Keratinocyte (primary cell): ENCODE measurements at regions not wholly inside any gene's neighbourhood (a gene's known extent, or its start where the extent isn't known, plus 50 kb on each side); places are given as distances from the start of the nearest gene placed in this dataset.

Source experiments
- DNase-seq: peaks from one replicate; pipeline ENCODE4 v3.0.0-alpha.2; 2011; ENCODE audit warnings: low read depth, missing footprints, low spot score
- FAIRE-seq: peaks from 2 replicates; lab custom pipeline; 2011; peaks lifted over from hg19 to GRCh38; lab: Jason Lieb, UNC
- H2AFZ ChIP-seq: 2 replicates; pipeline ENCODE4 v1.6.0; 2012; ENCODE audit warnings: low read length, control low read depth, inconsistent platforms; ENCODE audit not compliant: control insufficient read depth
- H3K27ac ChIP-seq: 2 replicates; pipeline ENCODE4 v1.5.1; 2011; ENCODE audit warnings: low read length; ENCODE audit not compliant: control insufficient read depth, insufficient read depth
- H3K27me3 ChIP-seq: 3 replicates; pipeline ENCODE4 v1.6.0; 2011; ENCODE audit warnings: low read length; ENCODE audit not compliant: control insufficient read depth, insufficient read depth; ENCODE audit errors: extremely low read depth
- H3K36me3 ChIP-seq, 2 experiments: 2 replicates in 1 of 2; 3 replicates in 1 of 2; pipeline ENCODE4 v1.5.1; 2011; ENCODE audit warnings: low read length in 2 of 2, mild to moderate bottlenecking in 1 of 2; ENCODE audit not compliant: control insufficient read depth in 2 of 2, insufficient read depth in 2 of 2; ENCODE audit errors: extremely low read depth in 1 of 2
- H3K4me1 ChIP-seq: 3 replicates; pipeline ENCODE4 v1.5.1; 2011; ENCODE audit warnings: low read length; ENCODE audit not compliant: control insufficient read depth, insufficient read depth; ENCODE audit errors: extremely low read depth
- H3K4me2 ChIP-seq: 3 replicates; pipeline ENCODE4 v1.6.0; 2011; ENCODE audit warnings: low read depth, low read length; ENCODE audit not compliant: control insufficient read depth, insufficient read depth; ENCODE audit errors: extremely low read depth
- H3K4me3 ChIP-seq, 3 experiments: fragments of 200-600 bp in 1 of 3; sonication (generic) in 1 of 3; 2 replicates in 2 of 3; 3 replicates in 1 of 3; pipeline ENCODE4 v1.5.1; 2011 to 2016; ENCODE audit warnings: low read length in 3 of 3, mild to moderate bottlenecking in 3 of 3, control low read depth in 2 of 3, inconsistent platforms in 1 of 3, low read depth in 1 of 3, mixed read lengths in 1 of 3, mixed run types in 1 of 3, moderate library complexity in 1 of 3; ENCODE audit not compliant: control insufficient read depth in 2 of 3, insufficient read depth in 2 of 3; ENCODE audit errors: extremely low read depth in 1 of 3
- H3K79me2 ChIP-seq: 2 replicates; pipeline ENCODE4 v1.6.0; 2012; ENCODE audit warnings: low read length; ENCODE audit not compliant: control insufficient read depth, insufficient read depth
- H3K9ac ChIP-seq: 3 replicates; pipeline ENCODE4 v1.6.0; 2011; ENCODE audit warnings: low read length; ENCODE audit not compliant: control insufficient read depth, insufficient read depth; ENCODE audit errors: extremely low read depth
- H3K9me1 ChIP-seq: 3 replicates; pipeline ENCODE4 v1.6.0; 2011; ENCODE audit warnings: low read length; ENCODE audit not compliant: control insufficient read depth, insufficient read depth; ENCODE audit errors: extremely low read depth
- H3K9me3 ChIP-seq: 2 replicates; pipeline ENCODE4 v1.5.1; 2012; ENCODE audit warnings: low read depth, low read length; ENCODE audit not compliant: control insufficient read depth
- H4K20me1 ChIP-seq: 3 replicates; pipeline ENCODE4 v1.6.0; 2011; ENCODE audit warnings: low read length; ENCODE audit not compliant: control insufficient read depth, insufficient read depth; ENCODE audit errors: extremely low read depth
- CTCF ChIP-seq, 3 experiments: IDR thresholded peaks in 1 of 3; conservative IDR thresholded peaks in 1 of 3; optimal IDR thresholded peaks in 1 of 3; 2 replicates in 2 of 3; 3 replicates in 1 of 3; pipeline versions ENCODE3 to v1.5.1; 2011; ENCODE audit warnings: low read length in 3 of 3, mild to moderate bottlenecking in 3 of 3, moderate library complexity in 2 of 3, control low read depth in 1 of 3, inconsistent platforms in 1 of 3; ENCODE audit not compliant: insufficient read depth in 2 of 3; ENCODE audit errors: extremely low read depth in 1 of 3
- EZH2 ChIP-seq: IDR thresholded peaks from one replicate; pipeline ENCODE4 v1.6.1; 2012; ENCODE audit warnings: inconsistent platforms, mild to moderate bottlenecking, low read length, moderate library complexity
- dilution Hi-C: fragments of 300-500 bp; cut with MboI; formaldehyde crosslinking; loops from one replicate; pipeline ENCODE4 v1.7.0; 2020; ENCODE audit warnings: low sequenced_read_pairs; ENCODE audit not compliant: extremely low pct_ligation_motif_present

DNA sequence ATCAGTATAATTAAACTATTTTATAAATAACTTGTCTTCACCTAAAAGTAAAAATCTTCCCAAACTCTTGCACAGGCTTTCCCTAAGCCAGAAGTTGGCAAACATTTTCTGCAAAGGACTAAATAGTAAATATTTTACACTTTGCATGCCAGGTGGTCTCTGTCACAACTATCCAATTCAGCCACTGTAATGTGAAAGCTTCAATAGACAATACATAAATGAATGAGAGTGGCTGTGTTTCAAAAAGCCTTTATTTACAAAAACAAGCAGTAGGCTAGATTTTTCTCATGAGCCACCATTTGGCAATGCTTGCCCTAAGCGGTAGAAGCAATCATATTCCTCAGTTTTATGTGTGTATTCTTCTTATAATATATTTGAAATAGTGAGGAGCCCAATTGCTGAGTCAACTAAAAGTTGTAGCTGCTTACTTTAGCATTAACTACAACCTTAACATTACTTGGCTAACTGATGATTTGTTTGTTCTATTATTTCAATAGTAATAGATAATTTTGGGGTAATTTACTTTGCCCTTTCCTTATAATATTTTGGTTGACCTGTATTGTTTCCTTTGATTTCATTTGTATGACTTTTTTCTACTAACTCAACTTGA lies 236.0 kb upstream of the SYT1 start:
- DNase-seq (no peak), FAIRE-seq (no peak)
- H4K20me1 ChIP-seq: no peaks in the 10 kb centered on the region
- no peak overlapping the region for H2AFZ ChIP-seq
- no peaks in the 10 kb centered on the region for H3K4me1 ChIP-seq
- H3K79me2 ChIP-seq: no peaks in the 10 kb centered on the region
- H3K36me3 ChIP-seq: no peaks in the 10 kb centered on the region
- no peak overlapping the region for H3K27ac ChIP-seq
- no peaks in the 10 kb centered on the region for H3K27me3 ChIP-seq
- no peaks in the 10 kb centered on the region for H3K9me3 ChIP-seq
- dilution Hi-C loops: no loop called here
- H3K9me1 ChIP-seq: no peaks in the 10 kb centered on the region
- H3K9ac ChIP-seq: no peak overlapping the region
- H3K4me3 ChIP-seq: no peak overlapping the region
- TF ChIP-seq CTCF (optimal IDR thresholded peaks at IDR 0.05 in 1 of 3, IDR thresholded peaks at IDR 0.05 in 1 of 3, conservative IDR thresholded peaks at IDR 0.05 in 1 of 3; ENCODE audit: extremely low read depth in 1 of 3, insufficient read depth in 2 of 3, low read length in 3 of 3): no peak
- no peak for TF ChIP-seq EZH2
- no peak overlapping the region for H3K4me2 ChIP-seq

DNA sequence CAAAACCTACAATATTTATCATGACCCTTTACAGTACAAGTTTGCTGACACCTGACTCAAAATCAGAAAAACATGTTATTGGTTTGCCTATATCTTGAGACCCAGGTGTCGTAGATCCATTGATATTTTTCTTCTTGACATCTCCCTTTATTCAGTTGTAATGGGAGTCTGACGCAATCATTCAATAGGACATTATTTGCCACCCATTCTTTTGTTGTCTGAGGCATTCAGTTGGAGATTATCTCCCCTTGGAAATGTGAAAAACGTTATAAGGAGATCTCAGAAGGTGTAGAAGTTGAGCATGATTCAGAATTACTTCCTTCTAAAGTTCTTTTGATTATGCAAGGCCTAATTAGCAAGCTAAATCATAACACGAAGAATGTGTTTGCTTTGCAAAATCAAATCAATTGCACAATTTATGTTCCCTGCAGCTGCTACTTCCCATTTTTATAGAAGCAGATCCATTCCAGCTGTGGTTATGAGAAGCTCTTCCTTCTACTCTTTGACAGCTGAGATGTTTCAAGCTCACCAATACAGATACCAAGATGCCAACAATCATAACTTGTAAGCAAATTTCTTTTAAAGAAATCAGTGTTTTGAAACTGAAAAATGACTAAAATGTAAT lies 228.2 kb upstream of the SYT1 start:
- no peaks in the 10 kb centered on the region for H4K20me1 ChIP-seq

More for the DNA sequence above, 228.2 kb upstream of the SYT1 start:
- Histone ChIP-seq H3K4me2 (no peak overlapping the region), H3K27me3 (no peaks in the 10 kb centered on the region), H3K36me3 (no peaks in the 10 kb centered on the region), H3K27ac (no peak overlapping the region), H3K4me1 (no peaks in the 10 kb centered on the region), H3K79me2 (no peaks in the 10 kb centered on the region), H3K9ac (no peak overlapping the region), H3K9me1 (no peaks in the 10 kb centered on the region), H2AFZ (no peak overlapping the region), H3K9me3 (no peaks in the 10 kb centered on the region), H3K4me3 (no peak overlapping the region)
- DNase-seq (no peak), FAIRE-seq (no peak)
- TF ChIP-seq CTCF (optimal IDR thresholded peaks at IDR 0.05 in 1 of 3, IDR thresholded peaks at IDR 0.05 in 1 of 3, conservative IDR thresholded peaks at IDR 0.05 in 1 of 3; ENCODE audit: extremely low read depth in 1 of 3, insufficient read depth in 2 of 3, low read length in 3 of 3) (no peak), EZH2 (no peak)
- dilution Hi-C loops: no loop called here
